Natural killer cell (primary cell): ENCODE measurements at regions not wholly inside any gene's neighbourhood (a gene's known extent, or its start where the extent isn't known, plus 50 kb on each side); places are given as distances from the start of the nearest gene placed in this dataset.

Source experiments
- ATAC-seq, 3 donors: fragments of 150-1000 bp in 2 of 3; fragments of 200-7000 bp in 1 of 3; cut with Tn5 transposase; 1 replicate in 1 of 3; 2 replicates in 2 of 3; pipeline ENCODE4 v1.10.0; 2021; ENCODE audit warnings: mild to moderate bottlenecking in 2 of 3, moderate library complexity in 2 of 3
- DNase-seq, 2 donors: peaks; one replicate each; pipeline versions ENCODE4 v3.0.0 to v3.0.0-alpha.2; 2013 to 2021; ENCODE audit warnings: mixed read lengths in 1 of 2
- H3K27ac ChIP-seq: one replicate; pipeline ENCODE4 v1.5.1; 2013; ENCODE audit warnings: mild to moderate bottlenecking, low read length
- H3K27me3 ChIP-seq: one replicate; pipeline ENCODE4 v1.6.1; 2013; ENCODE audit warnings: low read length; ENCODE audit not compliant: control insufficient read depth, insufficient read depth
- H3K36me3 ChIP-seq: one replicate; pipeline ENCODE4 v1.6.1; 2013; ENCODE audit warnings: low read length; ENCODE audit not compliant: control insufficient read depth, insufficient read depth
- H3K4me1 ChIP-seq: one replicate; pipeline ENCODE4 v1.6.1; 2013; ENCODE audit warnings: low read length; ENCODE audit not compliant: control insufficient read depth, insufficient read depth
- H3K4me3 ChIP-seq: one replicate; pipeline ENCODE4 v1.5.1; 2013; ENCODE audit warnings: low read length
- H3K9me3 ChIP-seq: one replicate; pipeline ENCODE4 v1.6.1; 2013; ENCODE audit warnings: low read length; ENCODE audit not compliant: control insufficient read depth, insufficient read depth
- H3K27ac Mint-ChIP-seq, 2 donors: one replicate each; pipeline ENCODE4 v1.8.0; 2022; ENCODE audit warnings: mild to moderate bottlenecking in 2 of 2, mixed read lengths in 2 of 2, moderate library complexity in 1 of 2
- H3K27me3 Mint-ChIP-seq, 2 donors: one replicate each; pipeline ENCODE4 v1.8.0; 2022; ENCODE audit warnings: low read depth in 2 of 2, mixed read lengths in 2 of 2
- H3K36me3 Mint-ChIP-seq: one replicate; pipeline ENCODE4 v1.8.0; 2022; ENCODE audit warnings: mixed read lengths
- H3K4me1 Mint-ChIP-seq, 2 donors: one replicate each; pipeline ENCODE4 v1.8.0; 2022; ENCODE audit warnings: mixed read lengths in 2 of 2
- H3K4me3 Mint-ChIP-seq: one replicate; pipeline ENCODE4 v1.8.0; 2022; ENCODE audit warnings: mild to moderate bottlenecking, moderate library complexity, mixed read lengths
- H3K9me3 Mint-ChIP-seq, 2 donors: one replicate each; pipeline ENCODE4 v1.8.0; 2022; ENCODE audit warnings: mixed read lengths in 2 of 2
- WGBS: methylation state at CpG from one replicate; pipeline ENCODE4 v1.1.7; 2013; ENCODE audit warnings: missing lambda C conversion rate; ENCODE audit not compliant: insufficient coverage; 5-methylcytosine and 5-hydroxymethylcytosine counted together
- intact Hi-C: fragments of 100-400 bp; cut with micrococcal nuclease; formaldehyde crosslinking; loops from one replicate; pipeline ENCODE4 v1.14.2; 2022
- TF ChIP-seq, protein P1 (sequence below): fragments of 200-600 bp; IDR thresholded peaks from one replicate; pipeline ENCODE4 v1.8.0; 2022; ENCODE audit warnings: antibody characterized with exemption

DNA sequence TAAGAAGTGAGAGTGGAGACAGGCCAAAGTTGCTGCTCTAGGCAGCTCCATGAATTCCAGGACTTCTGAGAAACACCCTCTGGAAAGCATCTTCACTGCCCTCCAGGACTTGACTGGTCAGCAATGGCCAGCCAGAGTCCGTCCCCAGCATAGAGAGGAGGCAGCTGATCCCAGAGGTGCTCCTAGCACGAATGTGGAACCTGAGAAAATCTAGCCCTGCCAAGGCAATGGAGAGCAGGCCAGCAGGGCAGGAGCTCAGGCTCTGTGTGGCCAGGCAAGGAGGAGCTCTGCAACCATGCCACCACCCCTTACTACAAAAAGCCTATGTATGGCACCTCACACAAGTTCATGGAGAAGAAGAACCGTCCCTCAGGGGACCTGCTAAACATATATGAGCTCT lies 56.1 kb upstream of the SPTLC1 start:
- H3K27me3 ChIP-seq = no peaks in the 10 kb centered on the region
- TF ChIP-seq, protein P1, sequence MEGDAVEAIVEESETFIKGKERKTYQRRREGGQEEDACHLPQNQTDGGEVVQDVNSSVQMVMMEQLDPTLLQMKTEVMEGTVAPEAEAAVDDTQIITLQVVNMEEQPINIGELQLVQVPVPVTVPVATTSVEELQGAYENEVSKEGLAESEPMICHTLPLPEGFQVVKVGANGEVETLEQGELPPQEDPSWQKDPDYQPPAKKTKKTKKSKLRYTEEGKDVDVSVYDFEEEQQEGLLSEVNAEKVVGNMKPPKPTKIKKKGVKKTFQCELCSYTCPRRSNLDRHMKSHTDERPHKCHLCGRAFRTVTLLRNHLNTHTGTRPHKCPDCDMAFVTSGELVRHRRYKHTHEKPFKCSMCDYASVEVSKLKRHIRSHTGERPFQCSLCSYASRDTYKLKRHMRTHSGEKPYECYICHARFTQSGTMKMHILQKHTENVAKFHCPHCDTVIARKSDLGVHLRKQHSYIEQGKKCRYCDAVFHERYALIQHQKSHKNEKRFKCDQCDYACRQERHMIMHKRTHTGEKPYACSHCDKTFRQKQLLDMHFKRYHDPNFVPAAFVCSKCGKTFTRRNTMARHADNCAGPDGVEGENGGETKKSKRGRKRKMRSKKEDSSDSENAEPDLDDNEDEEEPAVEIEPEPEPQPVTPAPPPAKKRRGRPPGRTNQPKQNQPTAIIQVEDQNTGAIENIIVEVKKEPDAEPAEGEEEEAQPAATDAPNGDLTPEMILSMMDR = no peak

DNA sequence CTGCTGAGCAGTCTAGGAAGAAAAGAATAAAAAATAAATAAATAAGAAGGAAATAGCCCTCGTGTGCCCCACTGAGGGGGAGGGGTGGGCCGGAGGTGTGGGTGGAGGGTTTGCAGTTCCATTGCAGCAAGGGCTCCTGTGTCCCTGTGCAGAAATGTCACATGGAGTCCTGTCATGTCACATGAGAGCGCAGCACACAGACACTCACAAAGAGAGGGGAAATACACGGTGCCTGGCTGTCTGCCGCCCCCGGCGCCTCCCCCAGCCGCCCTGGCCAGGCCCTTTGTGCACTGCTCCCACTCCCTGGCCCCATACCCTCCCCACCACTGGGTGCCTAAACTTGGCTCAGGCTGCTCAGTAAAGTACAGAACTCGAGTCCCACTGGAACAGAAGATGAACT lies 55.6 kb upstream of the SPTLC1 start:
- no peaks in the 10 kb centered on the region for H3K9me3 ChIP-seq
- no peaks in the 10 kb centered on the region for H3K36me3 ChIP-seq
- 26% methylated on average over 9 of the region's 9 CpGs for WGBS
- TF ChIP-seq, protein P1 = no peak
- Mint-ChIP-seq H3K9me3 (no peaks in the 10 kb centered on the region), H3K27ac (no peak overlapping the region), H3K27me3 (peaks cover 11 to 12% of the 10 kb centered on the region in 2 donors), H3K4me1 (no peaks in the 10 kb centered on the region), H3K4me3 (no peak overlapping the region), H3K36me3 (no peaks in the 10 kb centered on the region)
- H3K4me3 ChIP-seq = no peak overlapping the region
- ATAC-seq = no peak
- H3K27me3 ChIP-seq = no peaks in the 10 kb centered on the region
- intact Hi-C loops = no loop called here
- no peak overlapping the region for H3K27ac ChIP-seq
- no peak for DNase-seq
- no peaks in the 10 kb centered on the region for H3K4me1 ChIP-seq

More for the DNA sequence above, 56.1 kb upstream of the SPTLC1 start:
- H3K36me3 Mint-ChIP-seq = no peaks in the 10 kb centered on the region
- H3K4me1 ChIP-seq = no peaks in the 10 kb centered on the region
- no peak overlapping the region for H3K27ac Mint-ChIP-seq
- H3K4me3 ChIP-seq = no peak overlapping the region
- H3K4me1 Mint-ChIP-seq = no peaks in the 10 kb centered on the region
- no peaks in the 10 kb centered on the region for H3K9me3 ChIP-seq
- 82% methylated on average over 3 of the region's 3 CpGs for WGBS
- no peak overlapping the region for H3K27ac ChIP-seq
- H3K9me3 Mint-ChIP-seq = no peaks in the 10 kb centered on the region
- peaks cover 11 to 12% of the 10 kb centered on the region in 2 donors for H3K27me3 Mint-ChIP-seq
- DNase-seq (no peak), ATAC-seq (no peak)
- intact Hi-C loops = no loop called here
- no peaks in the 10 kb centered on the region for H3K36me3 ChIP-seq
- H3K4me3 Mint-ChIP-seq = no peak overlapping the region

DNA sequence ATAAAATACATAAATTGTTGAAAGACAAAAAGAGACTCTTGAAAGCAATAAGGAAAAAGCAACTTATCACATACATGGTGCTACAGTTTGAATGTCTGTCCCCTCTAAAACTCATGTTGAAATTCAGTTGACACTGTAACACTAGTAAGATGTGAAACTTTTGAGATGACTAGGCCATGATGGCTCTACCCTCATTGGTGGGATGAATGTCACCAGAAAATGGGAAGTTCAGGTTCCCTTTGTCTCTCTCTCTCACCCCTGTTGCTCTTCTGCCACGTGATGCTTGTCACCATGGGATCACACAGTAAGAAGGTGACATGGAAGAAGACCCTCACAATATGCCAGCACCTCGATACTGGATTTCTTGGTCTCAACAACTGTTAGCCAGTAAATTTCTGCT lies 50.3 kb upstream of the SPTLC1 start:
- DNase-seq (no peak), ATAC-seq (no peak)
- Histone ChIP-seq H3K27me3 (no peaks in the 10 kb centered on the region), H3K9me3 (peaks cover 5% of the 10 kb centered on the region), H3K27ac (no peak overlapping the region), H3K4me1 (no peaks in the 10 kb centered on the region), H3K36me3 (no peaks in the 10 kb centered on the region), H3K4me3 (no peak overlapping the region)
- TF ChIP-seq, protein P1 = no peak
- intact Hi-C loops = no loop called here
- Mint-ChIP-seq H3K27ac (no peak overlapping the region), H3K4me1 (no peaks in the 10 kb centered on the region), H3K36me3 (peaks cover 18% of the 10 kb centered on the region), H3K27me3 (peaks cover 10 to 41% of the 10 kb centered on the region in 2 donors), H3K9me3 (peaks cover 2 to 9% of the 10 kb centered on the region in 2 donors), H3K4me3 (no peak overlapping the region)
- 71% methylated on average over 2 of the region's 2 CpGs for WGBS
